Lower lobe of right lung (tissue), 2 donors: ENCODE measurements at regions not wholly inside any gene's neighbourhood (a gene's known extent, or its start where the extent isn't known, plus 50 kb on each side); places are given as distances from the start of the nearest gene placed in this dataset.

Source experiments
- ATAC-seq, 2 donors: fragments of 200-7000 bp; cut with Tn5 transposase; one replicate each; pipeline ENCODE4 v1.9.1; 2020 to 2022; ENCODE audit warnings: mild to moderate bottlenecking in 2 of 2, moderate library complexity in 2 of 2
- DNase-seq: peaks from one replicate; pipeline ENCODE4 v3.0.0-alpha.2; 2020
- H3K27ac ChIP-seq: fragments of 200-600 bp; one replicate; pipeline ENCODE4 v1.8.0; 2022
- H3K27me3 ChIP-seq: fragments of 200-600 bp; one replicate; pipeline ENCODE4 v1.8.0; 2022; ENCODE audit warnings: low read depth
- H3K36me3 ChIP-seq: fragments of 200-600 bp; one replicate; pipeline ENCODE4 v1.8.0; 2022; ENCODE audit warnings: mild to moderate bottlenecking
- H3K4me1 ChIP-seq: fragments of 200-600 bp; one replicate; pipeline ENCODE4 v1.8.0; 2022
- H3K4me3 ChIP-seq: fragments of 200-600 bp; one replicate; pipeline ENCODE4 v1.8.0; 2022; ENCODE audit warnings: mild to moderate bottlenecking
- H3K9me3 ChIP-seq: fragments of 200-600 bp; one replicate; pipeline ENCODE4 v1.8.0; 2022
- CTCF ChIP-seq: fragments of 200-600 bp; IDR thresholded peaks from one replicate; pipeline ENCODE4 v1.8.0; 2022; ENCODE audit warnings: antibody characterized with exemption, mild to moderate bottlenecking
- intact Hi-C: fragments of 100-400 bp; cut with DNase I; formaldehyde crosslinking; loops from one replicate; pipeline ENCODE4 v1.11.0; 2022
- donor health status: DM: no; HTN: yes; CAD: no; lungs with severe emphysema.

GRCh38 chr5:112569596-112569995 is 150.5 kb upstream of the EPB41L4A start:
- H3K4me3 ChIP-seq: no peak overlapping the region
- intact Hi-C loops: no loop called here
- ATAC-seq: no peak
- no peaks in the 10 kb centered on the region for H3K36me3 ChIP-seq
- H3K9me3 ChIP-seq: no peaks in the 10 kb centered on the region
- H3K4me1 ChIP-seq: no peaks in the 10 kb centered on the region
- TF ChIP-seq CTCF: no peak
- H3K27me3 ChIP-seq: no peaks in the 10 kb centered on the region
- no peak overlapping the region for H3K27ac ChIP-seq
- DNase-seq: no peak

GRCh38 chr5:112570708-112571444 is 151.8 kb upstream of the EPB41L4A start:
- no peak overlapping the region for H3K27ac ChIP-seq
- ATAC-seq (no peak), DNase-seq (no peak)
- no peaks in the 10 kb centered on the region for H3K4me1 ChIP-seq
- TF ChIP-seq CTCF: no peak
- H3K4me3 ChIP-seq: no peak overlapping the region
- intact Hi-C loops: no loop called here
- H3K9me3 ChIP-seq: no peaks in the 10 kb centered on the region
- H3K36me3 ChIP-seq: no peaks in the 10 kb centered on the region
- H3K27me3 ChIP-seq: no peaks in the 10 kb centered on the region

GRCh38 chr5:112573441-112573840 is 154.4 kb upstream of the EPB41L4A start:
- no peaks in the 10 kb centered on the region for H3K9me3 ChIP-seq
- no peak for TF ChIP-seq CTCF
- DNase-seq: no peak
- H3K27ac ChIP-seq: no peak overlapping the region
- no peak overlapping the region for H3K4me3 ChIP-seq
- intact Hi-C loops: no loop called here
- no peaks in the 10 kb centered on the region for H3K27me3 ChIP-seq
- no peaks in the 10 kb centered on the region for H3K36me3 ChIP-seq
- H3K4me1 ChIP-seq: no peaks in the 10 kb centered on the region
- ATAC-seq: no peak

- Histone ChIP-seq H3K27ac (no peak overlapping the region), H3K36me3 (no peaks in the 10 kb centered on the region), H3K4me3 (no peak overlapping the region), H3K4me1 (no peaks in the 10 kb centered on the region), H3K9me3 (no peaks in the 10 kb centered on the region), H3K27me3 (no peaks in the 10 kb centered on the region)
- intact Hi-C loops: no loop called here
- TF ChIP-seq CTCF: no peak
- ATAC-seq (peak; percentile 33 to 58), DNase-seq (no peak)
Observed at GRCh38 chr5:112574536-112574935, 155.5 kb upstream of the EPB41L4A start.

GRCh38 chr5:112576298-112576925 is 157.3 kb upstream of the EPB41L4A start:
- ATAC-seq: no peak
- no peak for DNase-seq
- intact Hi-C loops: no loop called here
- no peak overlapping the region for H3K4me3 ChIP-seq
- no peaks in the 10 kb centered on the region for H3K9me3 ChIP-seq
- H3K27ac ChIP-seq: peak overlapping the region; percentile 24
- no peaks in the 10 kb centered on the region for H3K27me3 ChIP-seq
- H3K4me1 ChIP-seq: no peaks in the 10 kb centered on the region
- no peaks in the 10 kb centered on the region for H3K36me3 ChIP-seq
- no peak for TF ChIP-seq CTCF
